Mucosa of descending colon (tissue), 3 donors: ENCODE measurements at regions not wholly inside any gene's neighbourhood (a gene's known extent, or its start where the extent isn't known, plus 50 kb on each side); places are given as distances from the start of the nearest gene placed in this dataset.

Experiments
- ATAC-seq: fragments of 200-7000 bp; cut with Tn5 transposase; one replicate; pipeline ENCODE4 v1.9.1; 2020; ENCODE audit warnings: mild to moderate bottlenecking, moderate library complexity
- DNase-seq, 3 donors: peaks; one replicate each; pipeline ENCODE4 v3.0.0-alpha.2; 2020
- H3K36me3 ChIP-seq: fragments of 200-600 bp; one replicate; pipeline ENCODE4 v1.8.0; 2021; ENCODE audit warnings: low read depth, mild to moderate bottlenecking
- H3K4me1 ChIP-seq: fragments of 200-600 bp; one replicate; pipeline ENCODE4 v1.8.0; 2021; ENCODE audit warnings: low read depth, mild to moderate bottlenecking
- H3K4me3 ChIP-seq: fragments of 200-600 bp; one replicate; pipeline ENCODE4 v1.8.0; 2021; ENCODE audit warnings: mild to moderate bottlenecking
- H3K9me3 ChIP-seq: fragments of 200-600 bp; one replicate; pipeline ENCODE4 v1.8.0; 2021; ENCODE audit warnings: mild to moderate bottlenecking
- intact Hi-C, 2 donors: fragments of 100-400 bp; cut with DNase I in 1 of 2; cut with micrococcal nuclease in 1 of 2; formaldehyde crosslinking; loops; one replicate each; pipeline versions ENCODE4 v1.11.0 to v1.11.1; 2022; cut with DNase I, micrococcal nuclease
- TF ChIP-seq, protein P1 (sequence below): fragments of 200-600 bp; IDR thresholded peaks from one replicate; pipeline ENCODE4 v1.8.0; 2022; ENCODE audit warnings: antibody characterized with exemption, mild to moderate bottlenecking
- donor health status: DM: no; HTN: no; CAD: no; lungs with moderate emphysema.
- donor health status: DM: no; HTN: no; CAD: no.
- donor health status: DM: no; HTN: yes; CAD: no.

DNA sequence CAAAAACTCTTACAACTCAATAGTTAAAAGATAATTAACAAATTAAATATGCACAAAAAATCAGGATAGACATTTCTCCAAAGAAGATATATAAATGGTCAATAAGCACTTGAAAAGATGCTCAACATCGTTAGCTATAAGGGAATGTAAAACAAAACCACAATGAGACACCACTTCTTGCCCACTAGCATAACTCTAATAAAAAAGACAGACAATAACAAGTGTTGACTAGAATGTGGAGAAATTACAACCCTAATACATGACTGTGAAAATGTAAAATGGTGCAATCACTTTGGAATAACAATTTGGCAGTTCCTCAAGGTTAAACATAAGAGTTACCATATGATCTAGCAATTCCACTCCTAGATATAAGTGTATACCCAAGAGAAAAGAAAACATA, 74.3 kb upstream of the PCGF5 start:
- H3K36me3 ChIP-seq: no peaks in the 10 kb centered on the region
- intact Hi-C loops: no loop called here
- TF ChIP-seq, protein P1, sequence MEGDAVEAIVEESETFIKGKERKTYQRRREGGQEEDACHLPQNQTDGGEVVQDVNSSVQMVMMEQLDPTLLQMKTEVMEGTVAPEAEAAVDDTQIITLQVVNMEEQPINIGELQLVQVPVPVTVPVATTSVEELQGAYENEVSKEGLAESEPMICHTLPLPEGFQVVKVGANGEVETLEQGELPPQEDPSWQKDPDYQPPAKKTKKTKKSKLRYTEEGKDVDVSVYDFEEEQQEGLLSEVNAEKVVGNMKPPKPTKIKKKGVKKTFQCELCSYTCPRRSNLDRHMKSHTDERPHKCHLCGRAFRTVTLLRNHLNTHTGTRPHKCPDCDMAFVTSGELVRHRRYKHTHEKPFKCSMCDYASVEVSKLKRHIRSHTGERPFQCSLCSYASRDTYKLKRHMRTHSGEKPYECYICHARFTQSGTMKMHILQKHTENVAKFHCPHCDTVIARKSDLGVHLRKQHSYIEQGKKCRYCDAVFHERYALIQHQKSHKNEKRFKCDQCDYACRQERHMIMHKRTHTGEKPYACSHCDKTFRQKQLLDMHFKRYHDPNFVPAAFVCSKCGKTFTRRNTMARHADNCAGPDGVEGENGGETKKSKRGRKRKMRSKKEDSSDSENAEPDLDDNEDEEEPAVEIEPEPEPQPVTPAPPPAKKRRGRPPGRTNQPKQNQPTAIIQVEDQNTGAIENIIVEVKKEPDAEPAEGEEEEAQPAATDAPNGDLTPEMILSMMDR: no peak
- H3K4me3 ChIP-seq: no peak overlapping the region
- no peak for DNase-seq
- ATAC-seq: no peak
- no peaks in the 10 kb centered on the region for H3K9me3 ChIP-seq
- H3K4me1 ChIP-seq: no peaks in the 10 kb centered on the region

DNA sequence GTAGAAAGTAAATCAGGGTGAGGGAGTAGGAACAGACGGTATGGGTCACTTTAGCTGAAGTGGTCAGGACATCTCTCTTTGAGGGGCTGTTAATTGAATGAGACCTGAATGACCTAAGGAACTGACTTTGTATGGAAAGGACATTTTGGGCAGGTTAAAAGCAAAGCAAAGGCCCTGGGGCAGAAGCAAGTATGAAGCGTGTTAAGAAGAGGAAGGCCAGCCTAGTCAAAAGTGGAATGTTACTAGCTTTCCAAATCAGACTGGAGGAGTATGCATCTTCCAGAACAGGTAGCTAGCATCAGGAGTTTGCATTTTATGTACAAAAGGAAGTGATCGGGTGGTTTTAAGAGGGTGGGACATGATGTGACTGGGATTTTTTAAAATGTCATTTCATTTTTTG, 70.9 kb upstream of the PCGF5 start:
- intact Hi-C loops: no loop called here

GRCh38 chr10:91150631-91151030, 69.8 kb upstream of the PCGF5 start:
- Histone ChIP-seq H3K9me3 (no peaks in the 10 kb centered on the region), H3K4me3 (no peak overlapping the region), H3K36me3 (no peaks in the 10 kb centered on the region), H3K4me1 (no peaks in the 10 kb centered on the region)
- peak; percentile 31 for ATAC-seq
- intact Hi-C loops: no loop called here
- TF ChIP-seq, protein P1: no peak
- no peak for DNase-seq

More for the DNA sequence above, 70.9 kb upstream of the PCGF5 start:
- TF ChIP-seq, protein P1: no peak
- H3K9me3 ChIP-seq: no peaks in the 10 kb centered on the region
- DNase-seq (no peak), ATAC-seq (no peak)
- no peak overlapping the region for H3K4me3 ChIP-seq
- no peaks in the 10 kb centered on the region for H3K36me3 ChIP-seq
- H3K4me1 ChIP-seq: no peaks in the 10 kb centered on the region

- TF ChIP-seq, protein P1: no peak
- intact Hi-C loops: no loop called here
Observed at GRCh38 chr10:91153508-91153907, 67.0 kb upstream of the PCGF5 start.

GRCh38 chr10:91154842-91155241, 65.6 kb upstream of the PCGF5 start:
- Histone ChIP-seq H3K4me1 (no peaks in the 10 kb centered on the region), H3K36me3 (no peaks in the 10 kb centered on the region), H3K9me3 (no peaks in the 10 kb centered on the region), H3K4me3 (no peak overlapping the region)
- intact Hi-C loops: no loop called here
- ATAC-seq (no peak), DNase-seq (no peak)
- TF ChIP-seq, protein P1: no peak

More at GRCh38 chr10:91153508-91153907, 67.0 kb upstream of the PCGF5 start:
- ATAC-seq: no peak
- no peaks in the 10 kb centered on the region for H3K9me3 ChIP-seq
- H3K4me1 ChIP-seq: no peaks in the 10 kb centered on the region
- H3K4me3 ChIP-seq: no peak overlapping the region
- no peaks in the 10 kb centered on the region for H3K36me3 ChIP-seq
- peak in 1 of 3 donors; percentile 38 for DNase-seq

- Histone ChIP-seq H3K9me3 (no peaks in the 10 kb centered on the region), H3K36me3 (no peaks in the 10 kb centered on the region)
Observed at GRCh38 chr10:91156196-91156595, 64.3 kb upstream of the PCGF5 start.

More at GRCh38 chr10:91156196-91156595, 64.3 kb upstream of the PCGF5 start:
- ATAC-seq: no peak
- DNase-seq: no peak
- Histone ChIP-seq H3K4me3 (no peak overlapping the region), H3K4me1 (no peaks in the 10 kb centered on the region)
- TF ChIP-seq, protein P1: no peak
- intact Hi-C loops: no loop called here
